HEK293T (cell line): ENCODE measurements at regions not wholly inside any gene's neighbourhood (a gene's known extent, or its start where the extent isn't known, plus 50 kb on each side); places are given as distances from the start of the nearest gene placed in this dataset.

ENCODE experiments used
- ARNT ChIP-seq: fragments of 450-650 bp; IDR thresholded peaks from 2 replicates; pipeline ENCODE4 v1.6.1; 2017; ENCODE audit warnings: mild to moderate bottlenecking
- BHLHE40 ChIP-seq: fragments of 450-650 bp; IDR thresholded peaks from 2 replicates; pipeline ENCODE4 v1.6.1; 2016; ENCODE audit warnings: mild to moderate bottlenecking, moderate library complexity, borderline replicate concordance
- CTBP1 ChIP-seq: fragments of 450-650 bp; IDR thresholded peaks from 2 replicates; pipeline ENCODE4 v1.6.1; 2016; ENCODE audit warnings: borderline replicate concordance
- FOXA1 ChIP-seq: fragments of 450-650 bp; IDR thresholded peaks from 2 replicates; pipeline ENCODE4 v1.6.1; 2016; ENCODE audit warnings: mild to moderate bottlenecking
- HDGF ChIP-seq: fragments of 450-650 bp; IDR thresholded peaks from 2 replicates; pipeline ENCODE4 v1.6.1; 2017; ENCODE audit warnings: antibody characterized with exemption, borderline replicate concordance
- L3MBTL2 ChIP-seq: fragments of 450-650 bp; conservative IDR thresholded peaks from 2 replicates; pipeline ENCODE4 v1.6.1; 2016; ENCODE audit warnings: mild to moderate bottlenecking
- NFRKB ChIP-seq: fragments of 450-650 bp; IDR thresholded peaks from 2 replicates; pipeline ENCODE4 v1.6.1; 2016; ENCODE audit warnings: mild to moderate bottlenecking, moderate library complexity
- SP1 ChIP-seq: fragments of 450-650 bp; IDR thresholded peaks from 2 replicates; pipeline ENCODE4 v1.6.1; 2017
- ZNF384 ChIP-seq: fragments of 450-650 bp; IDR thresholded peaks from 2 replicates; pipeline ENCODE4 v1.6.1; 2016

DNA sequence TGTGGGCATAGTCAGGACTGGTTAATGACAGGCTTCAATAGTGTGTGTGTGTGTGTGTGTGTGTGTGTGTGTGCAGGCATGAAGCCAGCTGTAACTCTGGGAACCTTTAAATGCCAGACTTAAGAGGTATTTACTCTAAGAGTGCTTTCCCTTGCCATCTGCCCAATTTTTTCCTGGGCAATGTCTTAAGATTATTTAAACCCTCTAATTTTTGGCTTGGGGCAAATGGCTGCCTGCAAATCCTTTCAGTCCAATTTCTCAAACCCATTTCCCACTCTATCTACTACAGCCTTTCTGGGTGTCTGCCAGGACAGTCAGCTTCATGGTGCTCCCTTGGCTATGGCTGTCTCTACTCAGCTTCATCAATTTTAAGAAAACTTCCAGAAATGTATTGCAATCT, 62.6 kb upstream of the C1GALT1 start:
- TF ChIP-seq CTBP1 (no peak), NFRKB (no peak), L3MBTL2 (no peak), FOXA1 (no peak), SP1 (no peak), HDGF (no peak), ARNT (no peak), BHLHE40 (no peak), ZNF384 (no peak)
